ENCODE measurements at regions not wholly inside any gene's neighbourhood (a gene's known extent, or its start where the extent isn't known, plus 50 kb on each side); places are given as distances from the start of the nearest gene placed in this dataset.
"Not testable (repeated sequence)": the region's sequence is repeated elsewhere in the genome, so short reads cannot be mapped to it uniquely, and the experiment has no call there.

- H3K36me3 ChIP-seq: no peaks in the 10 kb centered on the region
- H3K27ac ChIP-seq: no peak overlapping the region
- H3K4me3 ChIP-seq: no peak overlapping the region
- WGBS, 5 donors: 56 to 83% (median 68%) methylated on average over 1 of the region's 1 CpG
- H3K9me3 ChIP-seq: peaks cover 0 to 16% (median 13%) of the 10 kb centered on the region in 8 donors
- intact Hi-C loops (cut with DNase I; ENCODE audit: low total_unique reads): no loop called here
- TF ChIP-seq, protein P1, sequence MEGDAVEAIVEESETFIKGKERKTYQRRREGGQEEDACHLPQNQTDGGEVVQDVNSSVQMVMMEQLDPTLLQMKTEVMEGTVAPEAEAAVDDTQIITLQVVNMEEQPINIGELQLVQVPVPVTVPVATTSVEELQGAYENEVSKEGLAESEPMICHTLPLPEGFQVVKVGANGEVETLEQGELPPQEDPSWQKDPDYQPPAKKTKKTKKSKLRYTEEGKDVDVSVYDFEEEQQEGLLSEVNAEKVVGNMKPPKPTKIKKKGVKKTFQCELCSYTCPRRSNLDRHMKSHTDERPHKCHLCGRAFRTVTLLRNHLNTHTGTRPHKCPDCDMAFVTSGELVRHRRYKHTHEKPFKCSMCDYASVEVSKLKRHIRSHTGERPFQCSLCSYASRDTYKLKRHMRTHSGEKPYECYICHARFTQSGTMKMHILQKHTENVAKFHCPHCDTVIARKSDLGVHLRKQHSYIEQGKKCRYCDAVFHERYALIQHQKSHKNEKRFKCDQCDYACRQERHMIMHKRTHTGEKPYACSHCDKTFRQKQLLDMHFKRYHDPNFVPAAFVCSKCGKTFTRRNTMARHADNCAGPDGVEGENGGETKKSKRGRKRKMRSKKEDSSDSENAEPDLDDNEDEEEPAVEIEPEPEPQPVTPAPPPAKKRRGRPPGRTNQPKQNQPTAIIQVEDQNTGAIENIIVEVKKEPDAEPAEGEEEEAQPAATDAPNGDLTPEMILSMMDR (IDR thresholded peaks at IDR 0.05 in 8 of 11, conservative IDR thresholded peaks at IDR 0.05 in 3 of 11): no peak
- TF ChIP-seq POLR2A (IDR thresholded peaks at IDR 0.05): no peak
- TF ChIP-seq POLR2AphosphoS5 (IDR thresholded peaks at IDR 0.05): no peak
- DNase-seq: no peak
- H3K27me3 ChIP-seq (replicated peaks in 1 of 7): no peaks in the 10 kb centered on the region
- peaks cover 0 to 4% (median 1%) of the 10 kb centered on the region in 6 donors for H3K4me1 ChIP-seq
Observed at GRCh38 chr4:128449251-128449650, 161.6 kb upstream of the PGRMC2 start.

DNA sequence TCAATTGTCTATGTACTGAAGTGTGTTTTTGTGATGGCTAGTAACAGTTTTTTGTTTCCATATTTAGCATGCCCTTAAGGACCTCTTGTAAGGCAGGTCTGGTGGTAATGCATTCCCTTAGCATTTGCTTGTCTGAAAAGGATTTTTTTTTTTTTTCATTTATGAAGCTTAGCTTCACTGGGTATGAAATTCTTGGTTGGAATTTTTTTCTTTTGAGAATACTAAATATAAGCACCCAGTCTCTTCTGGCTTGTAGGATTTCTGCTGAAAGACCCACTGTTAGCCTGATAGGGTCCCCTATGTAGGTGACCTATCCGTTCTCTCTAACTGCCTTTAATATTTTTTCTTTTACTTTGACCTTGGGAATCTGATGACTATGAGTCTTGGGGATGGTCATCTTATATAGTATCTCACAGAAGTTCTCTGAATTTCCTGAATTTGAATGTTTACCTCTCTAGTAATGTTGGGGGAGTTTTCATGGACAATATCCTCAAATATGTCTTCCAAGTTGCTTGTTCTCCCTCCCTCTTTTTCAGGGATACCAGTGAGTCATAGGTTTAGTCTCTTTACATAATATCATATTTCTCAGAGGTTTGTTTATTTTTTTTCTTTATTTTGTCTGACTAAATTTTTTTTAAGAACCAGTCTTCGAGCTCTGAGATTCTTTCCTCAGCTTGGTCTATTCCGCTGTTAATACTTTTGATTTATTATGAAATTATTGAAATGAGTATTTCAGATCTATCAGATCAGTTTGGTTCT is 157.1 kb upstream of the PGRMC2 start:
- H3K9me3 ChIP-seq: peaks cover 0 to 55% (median 38%) of the 10 kb centered on the region in 8 donors
- WGBS, 5 donors: 89 to 96% (median 91%) methylated on average over 3 of the region's 3 CpGs
- peaks cover 0 to 4% (median 0%) of the 10 kb centered on the region in 6 donors for H3K36me3 ChIP-seq
- no peak overlapping the region for H3K4me3 ChIP-seq
- H3K27ac ChIP-seq: no peak overlapping the region
- no peaks in the 10 kb centered on the region for H3K4me1 ChIP-seq
- no peak for DNase-seq
- TF ChIP-seq, protein P1 (IDR thresholded peaks at IDR 0.05 in 8 of 11, conservative IDR thresholded peaks at IDR 0.05 in 3 of 11): no peak
- TF ChIP-seq POLR2A (IDR thresholded peaks at IDR 0.05) (no peak), POLR2AphosphoS5 (IDR thresholded peaks at IDR 0.05) (no peak)
- intact Hi-C loops (cut with DNase I; ENCODE audit: low total_unique reads): no loop called here
- no peaks in the 10 kb centered on the region for H3K27me3 ChIP-seq (replicated peaks in 1 of 7)

DNA sequence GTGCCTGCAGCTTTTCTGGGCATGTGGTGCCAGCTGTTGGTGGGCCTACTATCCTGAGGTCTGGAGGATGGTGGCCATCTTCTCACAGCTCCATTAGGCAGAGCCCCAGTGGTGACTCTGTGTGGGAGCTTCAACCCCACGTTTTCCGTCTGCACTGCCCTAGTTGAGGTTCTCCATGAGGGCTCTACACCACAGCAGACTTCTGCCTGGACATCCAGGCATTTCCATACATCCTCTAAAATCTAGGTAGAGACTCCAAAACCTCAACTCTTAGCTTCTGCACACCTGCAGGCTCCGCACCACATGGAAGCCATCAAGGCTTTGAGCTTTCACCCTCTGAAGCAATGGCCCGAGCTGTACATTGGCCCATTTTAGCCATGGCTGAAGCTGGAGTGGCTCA is 153.3 kb upstream of the PGRMC2 start:
- WGBS, 5 donors: 81 to 91% (median 90%) methylated on average over 3 to 4 of the region's 4 CpGs
- intact Hi-C loops (cut with DNase I; ENCODE audit: low total_unique reads): no loop called here
- no peaks in the 10 kb centered on the region for H3K27me3 ChIP-seq (replicated peaks in 1 of 7)
- H3K4me1 ChIP-seq: no peaks in the 10 kb centered on the region
- peaks cover 0 to 69% (median 44%) of the 10 kb centered on the region in 8 donors for H3K9me3 ChIP-seq
- no peak overlapping the region for H3K4me3 ChIP-seq
- H3K36me3 ChIP-seq: peaks cover 0 to 4% (median 0%) of the 10 kb centered on the region in 6 donors
- DNase-seq: no peak
- H3K27ac ChIP-seq: no peak overlapping the region
- TF ChIP-seq POLR2A (IDR thresholded peaks at IDR 0.05) (no peak), POLR2AphosphoS5 (IDR thresholded peaks at IDR 0.05) (no peak)
- TF ChIP-seq, protein P1 (IDR thresholded peaks at IDR 0.05 in 8 of 11, conservative IDR thresholded peaks at IDR 0.05 in 3 of 11): no peak

GRCh38 chr4:128437023-128437422 is 149.4 kb upstream of the PGRMC2 start:
- H3K4me3 ChIP-seq; H3K27me3 ChIP-seq (replicated peaks in 1 of 7); H3K27ac ChIP-seq; intact Hi-C loops (cut with DNase I; ENCODE audit: low total_unique reads); H3K36me3 ChIP-seq; H3K4me1 ChIP-seq: not testable (repeated sequence)
- H3K9me3 ChIP-seq: peaks cover 0 to 33% (median 17%) of the 10 kb centered on the region in 8 donors
- peak; percentile 54 for DNase-seq
- WGBS, 5 donors: 91 to 97% (median 92%) methylated on average over 8 of the region's 8 CpGs

GRCh38 chr4:128429023-128429613 is 141.5 kb upstream of the PGRMC2 start:
- H3K4me1 ChIP-seq; H3K4me3 ChIP-seq; intact Hi-C loops (cut with DNase I; ENCODE audit: low total_unique reads); DNase-seq; H3K9me3 ChIP-seq; H3K27me3 ChIP-seq (replicated peaks in 1 of 7); H3K36me3 ChIP-seq; H3K27ac ChIP-seq: not testable (repeated sequence)
- 89 to 95% (median 92%) methylated on average over 2 of the region's 2 CpGs for WGBS, 5 donors
